Caco-2 (cell line): ENCODE measurements at regions not wholly inside any gene's neighbourhood (a gene's known extent, or its start where the extent isn't known, plus 50 kb on each side); places are given as distances from the start of the nearest gene placed in this dataset.
A peak's percentile ranks its signal among the peaks of the same experiment; 100 is the strongest.

ENCODE experiments used
- BruUV-seq: library from RNA; stranded (reverse); fragments of 400-500 nt; replicated peaks from 2 replicates; lab custom pipeline; 2021; lab: Mats Ljungman, UMichigan
- CTCF ChIA-PET: fragments of 300-600 bp; sonication (Branson Sonifier 250); formaldehyde crosslinking; loops from one replicate; lab custom pipeline; 2022; ENCODE audit warnings: antibody characterized with exemption; lab: Charles Lee
- POLR2A ChIA-PET: fragments of 300-600 bp; sonication (Branson Sonifier 250); formaldehyde crosslinking; loops from one replicate; lab custom pipeline; 2022; ENCODE audit warnings: antibody characterized with exemption; lab: Charles Lee
- DNase-seq, 2 experiments: peaks; one replicate each; pipeline versions ENCODE4 v3.0.0 to v3.0.0-alpha.2; 2020 to 2022
- H3K27me3 ChIP-seq: replicated peaks from 2 replicates; pipeline ENCODE4 v1.6.0; 2011; ENCODE audit warnings: low read length; ENCODE audit not compliant: control insufficient read depth, insufficient read depth
- H3K36me3 ChIP-seq: 2 replicates; pipeline ENCODE4 v1.5.1; 2011; ENCODE audit warnings: low read length; ENCODE audit not compliant: control insufficient read depth, insufficient read depth
- H3K4me1 ChIP-seq: fragments of 250-450 bp; sonication (Bioruptor Pico); 2 replicates; pipeline ENCODE4 v1.5.1; 2020; ENCODE audit warnings: mild to moderate bottlenecking
- H3K4me3 ChIP-seq: 2 replicates; pipeline ENCODE4 v1.5.1; 2011; ENCODE audit warnings: low read depth, mild to moderate bottlenecking, control low read depth, low read length
- H3K9me3 ChIP-seq: fragments of 250-450 bp; sonication (Bioruptor Pico); 2 replicates; pipeline ENCODE4 v1.5.1; 2020; ENCODE audit warnings: mild to moderate bottlenecking, moderate library complexity
- H3K27ac Mint-ChIP-seq: one replicate; pipeline ENCODE4 v1.8.0; 2022; ENCODE audit warnings: mixed read lengths; ENCODE audit not compliant: unreplicated experiment
- H3K27me3 Mint-ChIP-seq: one replicate; pipeline ENCODE4 v1.8.0; 2022; ENCODE audit warnings: mixed read lengths; ENCODE audit not compliant: insufficient read depth, unreplicated experiment
- H3K36me3 Mint-ChIP-seq: one replicate; pipeline ENCODE4 v1.8.0; 2022; ENCODE audit warnings: mild to moderate bottlenecking, mixed read lengths; ENCODE audit not compliant: insufficient read depth, unreplicated experiment
- H3K4me1 Mint-ChIP-seq: one replicate; pipeline ENCODE4 v1.8.0; 2022; ENCODE audit warnings: low read depth, mixed read lengths; ENCODE audit not compliant: unreplicated experiment
- H3K4me3 Mint-ChIP-seq: one replicate; pipeline ENCODE4 v1.8.0; 2022; ENCODE audit warnings: mild to moderate bottlenecking, moderate library complexity, mixed read lengths; ENCODE audit not compliant: unreplicated experiment
- H3K9me3 Mint-ChIP-seq: one replicate; pipeline ENCODE4 v1.8.0; 2022; ENCODE audit warnings: mixed read lengths; ENCODE audit not compliant: unreplicated experiment
- CTCF ChIP-seq, 2 experiments: fragments of 200-600 bp in 1 of 2; IDR thresholded peaks; 1 replicate in 1 of 2; 2 replicates in 1 of 2; pipeline versions ENCODE4 v1.5.1 to v1.8.0; 2011 to 2022; ENCODE audit warnings: antibody characterized with exemption in 1 of 2, control low read depth in 1 of 2, inconsistent platforms in 1 of 2, low read depth in 1 of 2, low read length in 1 of 2, mild to moderate bottlenecking in 1 of 2, moderate library complexity in 1 of 2; ENCODE audit not compliant: insufficient read depth in 1 of 2, severe bottlenecking in 1 of 2, unreplicated experiment in 1 of 2
- intact Hi-C: fragments of 100-400 bp; cut with micrococcal nuclease; formaldehyde crosslinking; loops from one replicate; pipeline ENCODE4 v1.10.0; 2022; ENCODE audit not compliant: unreplicated experiment

- POLR2A ChIA-PET: no interaction called here
- CTCF ChIA-PET: no interaction called here
- intact Hi-C loops: no loop called here
Observed at GRCh38 chr13:53340505-53341143, 312.0 kb downstream of the OLFM4 start.

GRCh38 chr13:53341144-53341510, 312.5 kb downstream of the OLFM4 start:
- H3K27me3 Mint-ChIP-seq: no peaks in the 10 kb centered on the region
- ChIA-PET POLR2A (no interaction called here), CTCF (no interaction called here)
- H3K27ac Mint-ChIP-seq: peak overlapping the region; percentile 62
- Histone ChIP-seq H3K27me3 (no peaks in the 10 kb centered on the region), H3K4me3 (no peak overlapping the region), H3K9me3 (no peaks in the 10 kb centered on the region), H3K4me1 (peaks cover 13% of the 10 kb centered on the region), H3K36me3 (no peaks in the 10 kb centered on the region)
- BruUV-seq: no TSS peak
- peaks cover 10% of the 10 kb centered on the region for H3K4me1 Mint-ChIP-seq
- H3K4me3 Mint-ChIP-seq: no peak overlapping the region
- intact Hi-C loops: no loop called here
- TF ChIP-seq CTCF (IDR thresholded peaks at IDR 0.05; ENCODE audit: insufficient read depth in 1 of 2, low read depth in 1 of 2, low read length in 1 of 2, severe bottlenecking in 1 of 2, unreplicated experiment in 1 of 2): no peak
- no peaks in the 10 kb centered on the region for H3K9me3 Mint-ChIP-seq
- H3K36me3 Mint-ChIP-seq: no peaks in the 10 kb centered on the region
- DNase-seq: peak; percentile 24 to 38

More at GRCh38 chr13:53340505-53341143, 312.0 kb downstream of the OLFM4 start:
- no TSS peak for BruUV-seq
- no peaks in the 10 kb centered on the region for H3K9me3 ChIP-seq
- Mint-ChIP-seq H3K9me3 (no peaks in the 10 kb centered on the region), H3K4me1 (peaks cover 10% of the 10 kb centered on the region), H3K27me3 (no peaks in the 10 kb centered on the region), H3K4me3 (no peak overlapping the region), H3K36me3 (no peaks in the 10 kb centered on the region), H3K27ac (peak overlapping the region; percentile 62)
- no peak overlapping the region for H3K4me3 ChIP-seq
- no peak for TF ChIP-seq CTCF (IDR thresholded peaks at IDR 0.05; ENCODE audit: insufficient read depth in 1 of 2, low read depth in 1 of 2, low read length in 1 of 2, severe bottlenecking in 1 of 2, unreplicated experiment in 1 of 2)
- H3K4me1 ChIP-seq: peaks cover 13% of the 10 kb centered on the region
- H3K36me3 ChIP-seq: no peaks in the 10 kb centered on the region
- DNase-seq: no peak
- no peaks in the 10 kb centered on the region for H3K27me3 ChIP-seq

GRCh38 chr13:53342623-53343360, 314.2 kb downstream of the OLFM4 start:
- no peaks in the 10 kb centered on the region for H3K36me3 ChIP-seq
- no peaks in the 10 kb centered on the region for H3K9me3 ChIP-seq
- no peaks in the 10 kb centered on the region for H3K9me3 Mint-ChIP-seq
- no peaks in the 10 kb centered on the region for H3K27me3 ChIP-seq
- ChIA-PET CTCF (no interaction called here), POLR2A (no interaction called here)
- no peak overlapping the region for H3K4me3 Mint-ChIP-seq
- no peak overlapping the region for H3K4me3 ChIP-seq
- H3K36me3 Mint-ChIP-seq: no peaks in the 10 kb centered on the region
- peaks cover 10% of the 10 kb centered on the region for H3K4me1 Mint-ChIP-seq
- no peaks in the 10 kb centered on the region for H3K27me3 Mint-ChIP-seq
- H3K27ac Mint-ChIP-seq: no peak overlapping the region
- intact Hi-C loops: no loop called here
- no peak for TF ChIP-seq CTCF (IDR thresholded peaks at IDR 0.05; ENCODE audit: insufficient read depth in 1 of 2, low read depth in 1 of 2, low read length in 1 of 2, severe bottlenecking in 1 of 2, unreplicated experiment in 1 of 2)
- no peak for DNase-seq
- peaks cover 13% of the 10 kb centered on the region for H3K4me1 ChIP-seq
- no TSS peak for BruUV-seq
